Thoracic aorta (tissue), 2 donors: ENCODE measurements at regions not wholly inside any gene's neighbourhood (a gene's known extent, or its start where the extent isn't known, plus 50 kb on each side); places are given as distances from the start of the nearest gene placed in this dataset.
"Not testable (repeated sequence)": the region's sequence is repeated elsewhere in the genome, so short reads cannot be mapped to it uniquely, and the experiment has no call there.

Experiments used
- ATAC-seq: fragments of 150-250 bp; one replicate; pipeline ENCODE4 v1.8.0; 2017; ENCODE audit warnings: low read depth; ENCODE audit not compliant: insufficient number of reproducible peaks, low FRiP score
- DNase-seq: peaks from one replicate; pipeline ENCODE4 v3.0.0-alpha.2; 2020; ENCODE audit warnings: low spot score
- H3K27ac ChIP-seq, 2 donors: fragments of 200-600 bp; sonication (generic); 1 replicate in 1 of 2; 2 replicates in 1 of 2; pipeline ENCODE4 v1.5.1; 2016; ENCODE audit warnings: mild to moderate bottlenecking in 2 of 2, moderate library complexity in 2 of 2
- H3K27me3 ChIP-seq: fragments of 200-600 bp; sonication (generic); replicated peaks from 2 replicates; pipeline ENCODE4 v1.6.0; 2016; ENCODE audit warnings: mild to moderate bottlenecking; ENCODE audit not compliant: insufficient read depth
- H3K36me3 ChIP-seq: fragments of 200-600 bp; sonication (generic); one replicate; pipeline ENCODE4 v1.5.1; 2016
- H3K4me1 ChIP-seq, 2 donors: fragments of 200-600 bp; sonication (generic); 1 replicate in 1 of 2; 2 replicates in 1 of 2; pipeline versions ENCODE4 v1.5.1 to v1.6.0; 2016; ENCODE audit warnings: low read depth in 2 of 2, mild to moderate bottlenecking in 1 of 2; ENCODE audit not compliant: control insufficient read depth in 1 of 2
- H3K4me3 ChIP-seq: fragments of 200-600 bp; sonication (generic); 2 replicates; pipeline ENCODE4 v1.5.1; 2016; ENCODE audit warnings: mild to moderate bottlenecking
- H3K9me3 ChIP-seq: fragments of 200-600 bp; sonication (generic); 2 replicates; pipeline ENCODE4 v1.5.1; 2016
- TF ChIP-seq, protein P1 (sequence below): fragments of 200-600 bp; sonication (generic); IDR thresholded peaks from one replicate; pipeline ENCODE4 v1.5.1; 2019; ENCODE audit warnings: antibody characterized with exemption

DNA sequence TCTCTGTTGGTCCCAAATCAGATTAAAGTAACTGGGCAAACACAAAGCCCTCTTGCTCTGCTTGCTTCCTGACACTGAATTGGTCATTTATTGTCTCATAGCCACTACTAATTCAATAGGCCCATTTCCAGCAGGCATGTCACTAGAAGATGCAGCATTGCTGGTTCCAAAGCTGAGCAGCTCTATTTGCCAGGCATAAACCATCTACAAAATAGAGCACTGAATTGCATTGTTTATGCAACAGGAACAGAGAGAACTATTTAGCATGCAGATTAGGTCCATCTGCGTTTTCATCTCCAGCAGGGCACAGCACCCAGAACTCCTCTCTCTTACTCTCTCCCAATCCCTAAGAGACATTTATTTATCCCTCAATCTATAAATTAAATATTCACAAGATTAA lies 227.6 kb downstream of the SUCLG1 start:
- no peaks in the 10 kb centered on the region for H3K36me3 ChIP-seq

DNA sequence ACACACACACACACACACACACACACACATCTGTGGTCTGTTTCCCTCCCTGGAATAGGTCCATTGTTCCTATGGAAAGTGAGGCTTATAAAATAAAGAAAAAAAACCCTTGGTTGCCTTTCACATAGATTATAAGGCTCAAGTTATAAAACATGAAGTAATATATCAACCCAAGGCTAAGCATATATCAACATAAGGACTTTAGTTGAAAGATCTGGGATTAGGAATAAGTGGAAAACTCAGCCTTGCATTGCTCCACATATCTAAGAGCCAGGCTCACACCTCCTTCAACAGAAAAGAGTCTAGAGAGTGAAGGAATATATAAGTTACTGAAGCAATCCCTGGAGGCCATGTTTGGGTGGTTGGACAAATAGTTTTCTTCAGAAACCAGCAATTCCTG lies 235.0 kb downstream of the SUCLG1 start:
- DNase-seq (no peak), ATAC-seq (no peak)
- TF ChIP-seq, protein P1, sequence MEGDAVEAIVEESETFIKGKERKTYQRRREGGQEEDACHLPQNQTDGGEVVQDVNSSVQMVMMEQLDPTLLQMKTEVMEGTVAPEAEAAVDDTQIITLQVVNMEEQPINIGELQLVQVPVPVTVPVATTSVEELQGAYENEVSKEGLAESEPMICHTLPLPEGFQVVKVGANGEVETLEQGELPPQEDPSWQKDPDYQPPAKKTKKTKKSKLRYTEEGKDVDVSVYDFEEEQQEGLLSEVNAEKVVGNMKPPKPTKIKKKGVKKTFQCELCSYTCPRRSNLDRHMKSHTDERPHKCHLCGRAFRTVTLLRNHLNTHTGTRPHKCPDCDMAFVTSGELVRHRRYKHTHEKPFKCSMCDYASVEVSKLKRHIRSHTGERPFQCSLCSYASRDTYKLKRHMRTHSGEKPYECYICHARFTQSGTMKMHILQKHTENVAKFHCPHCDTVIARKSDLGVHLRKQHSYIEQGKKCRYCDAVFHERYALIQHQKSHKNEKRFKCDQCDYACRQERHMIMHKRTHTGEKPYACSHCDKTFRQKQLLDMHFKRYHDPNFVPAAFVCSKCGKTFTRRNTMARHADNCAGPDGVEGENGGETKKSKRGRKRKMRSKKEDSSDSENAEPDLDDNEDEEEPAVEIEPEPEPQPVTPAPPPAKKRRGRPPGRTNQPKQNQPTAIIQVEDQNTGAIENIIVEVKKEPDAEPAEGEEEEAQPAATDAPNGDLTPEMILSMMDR: no peak
- Histone ChIP-seq H3K27me3 (no peaks in the 10 kb centered on the region), H3K27ac (no peak overlapping the region), H3K4me1 (no peaks in the 10 kb centered on the region), H3K9me3 (no peaks in the 10 kb centered on the region), H3K4me3 (no peak overlapping the region), H3K36me3 (no peaks in the 10 kb centered on the region)

More for the DNA sequence above, 227.6 kb downstream of the SUCLG1 start:
- TF ChIP-seq, protein P1: no peak
- Histone ChIP-seq H3K4me3 (no peak overlapping the region), H3K4me1 (no peaks in the 10 kb centered on the region), H3K9me3 (no peaks in the 10 kb centered on the region), H3K27ac (no peak overlapping the region), H3K27me3 (no peaks in the 10 kb centered on the region)
- DNase-seq (no peak), ATAC-seq (no peak)

DNA sequence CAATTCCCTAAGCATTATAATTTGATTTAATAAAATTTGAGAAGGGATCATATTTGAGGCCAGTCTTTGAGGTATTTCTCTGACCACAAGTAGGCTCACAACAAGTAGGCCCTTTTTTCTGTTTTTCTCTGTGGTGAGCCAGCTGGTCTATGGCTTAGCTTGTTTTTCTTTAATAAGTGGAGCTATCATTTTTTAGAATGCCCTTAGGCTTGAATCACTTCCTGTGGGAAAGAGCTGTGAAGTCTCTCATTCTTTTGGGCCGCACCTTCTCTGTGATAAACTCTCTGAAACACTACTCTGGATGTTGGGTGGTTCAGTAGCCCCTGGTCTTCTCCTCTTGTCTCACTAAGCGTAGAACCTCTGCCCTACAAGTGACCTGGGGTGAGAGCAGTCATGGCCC lies 235.9 kb downstream of the SUCLG1 start:
- no peak for DNase-seq
- Histone ChIP-seq H3K27ac (no peak overlapping the region), H3K4me1 (no peaks in the 10 kb centered on the region), H3K27me3 (no peaks in the 10 kb centered on the region), H3K36me3 (no peaks in the 10 kb centered on the region), H3K9me3 (no peaks in the 10 kb centered on the region), H3K4me3 (no peak overlapping the region)
- no peak for ATAC-seq
- TF ChIP-seq, protein P1: no peak

DNA sequence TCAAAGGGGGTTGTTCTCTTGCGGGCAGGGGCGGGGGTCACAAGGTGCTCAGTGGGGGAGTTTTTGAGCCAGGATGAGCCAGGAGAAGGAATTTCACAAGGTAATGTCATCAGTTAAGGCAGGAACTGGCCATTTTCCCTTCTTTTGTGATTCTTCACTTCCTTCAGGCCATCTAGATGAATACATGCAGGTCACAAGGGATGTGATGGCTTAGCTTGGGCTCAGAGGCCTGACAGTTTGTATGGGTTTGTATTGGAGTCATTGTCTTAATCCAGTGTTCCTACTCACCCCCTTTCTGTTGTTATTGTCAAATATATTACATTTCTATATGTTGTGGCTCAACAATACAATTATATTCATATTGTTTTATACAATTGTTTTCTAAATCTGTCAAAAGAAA lies 238.0 kb downstream of the SUCLG1 start:
- H3K27me3 ChIP-seq, H3K4me3 ChIP-seq, H3K4me1 ChIP-seq, H3K9me3 ChIP-seq, H3K36me3 ChIP-seq, ATAC-seq, H3K27ac ChIP-seq, DNase-seq: not testable (repeated sequence)

DNA sequence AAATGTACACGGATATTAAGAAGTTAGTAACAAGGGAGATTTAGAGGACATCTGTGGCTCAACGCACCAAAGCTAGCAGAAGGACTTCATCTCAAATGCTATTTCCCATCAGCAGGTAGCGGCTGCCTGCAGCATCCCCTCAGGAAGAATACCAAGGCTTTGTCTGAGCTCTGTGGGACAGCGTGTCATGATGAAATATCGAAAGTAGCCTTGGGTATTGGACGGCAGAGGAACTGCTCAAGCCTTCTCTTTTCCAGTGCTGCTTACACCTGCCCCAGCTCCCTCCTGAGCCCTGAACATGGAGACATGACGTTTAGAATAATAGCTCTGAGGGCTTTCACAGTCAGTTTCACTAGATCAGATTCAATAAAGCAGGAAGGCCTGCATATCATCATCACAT lies 241.6 kb downstream of the SUCLG1 start:
- Histone ChIP-seq H3K27me3 (no peaks in the 10 kb centered on the region), H3K27ac (no peak overlapping the region), H3K9me3 (no peaks in the 10 kb centered on the region), H3K4me3 (no peak overlapping the region), H3K36me3 (no peaks in the 10 kb centered on the region), H3K4me1 (no peaks in the 10 kb centered on the region)
- ATAC-seq (no peak), DNase-seq (no peak)
- TF ChIP-seq, protein P1: no peak

DNA sequence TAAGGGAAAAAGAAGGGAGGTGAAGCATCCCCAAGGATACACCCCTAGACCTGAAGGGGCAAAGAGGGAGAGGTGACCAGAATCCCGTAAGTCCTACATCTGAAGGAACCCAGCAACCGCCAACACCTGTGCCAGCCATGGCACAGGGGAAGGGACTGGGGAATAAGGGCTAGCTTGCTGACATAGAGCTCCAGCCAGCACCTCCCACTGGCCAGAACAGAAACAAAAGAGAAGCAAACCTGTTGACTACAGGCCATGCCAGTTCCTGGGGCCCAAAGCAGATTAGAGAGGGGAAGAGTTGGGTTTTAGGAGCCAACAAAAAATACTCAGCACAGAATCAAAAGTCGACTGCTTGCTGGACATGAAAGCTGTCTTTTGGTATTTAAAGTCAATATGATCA lies 244.6 kb downstream of the SUCLG1 start:
- no peak for DNase-seq
- ATAC-seq: no peak
- TF ChIP-seq, protein P1: no peak

More for the DNA sequence above, 244.6 kb downstream of the SUCLG1 start:
- Histone ChIP-seq H3K4me3 (no peak overlapping the region), H3K27me3 (no peaks in the 10 kb centered on the region), H3K4me1 (no peaks in the 10 kb centered on the region), H3K27ac (no peak overlapping the region), H3K36me3 (no peaks in the 10 kb centered on the region), H3K9me3 (no peaks in the 10 kb centered on the region)
